ENCODE measurements at regions not wholly inside any gene's neighbourhood (a gene's known extent, or its start where the extent isn't known, plus 50 kb on each side); places are given as distances from the start of the nearest gene placed in this dataset.

- H3K9me3 Mint-ChIP-seq (ENCODE audit: unreplicated experiment), result no peaks in the 10 kb centered on the region
- Histone ChIP-seq H3K4me2 (ENCODE audit: low read length) (no peak overlapping the region), H3K9ac (ENCODE audit: low read length) (no peak overlapping the region), H3K9me3 (ENCODE audit: insufficient read depth, low read depth, low read length) (no peaks in the 10 kb centered on the region), H3K4me1 (ENCODE audit: insufficient read depth, low read length) (no peaks in the 10 kb centered on the region), H3K79me2 (ENCODE audit: insufficient read depth, low read length) (no peaks in the 10 kb centered on the region), H3K36me3 (ENCODE audit: insufficient read depth, low read length) (no peaks in the 10 kb centered on the region), H4K20me1 (ENCODE audit: insufficient read depth, low read length) (no peaks in the 10 kb centered on the region), H3K4me3 (ENCODE audit: insufficient read depth, low read depth, low read length) (no peak overlapping the region), H3K27ac (ENCODE audit: low read depth, low read length) (no peak overlapping the region), H2AFZ (ENCODE audit: low read depth, low read length) (no peak overlapping the region), H3K27me3 (ENCODE audit: insufficient read depth, low read length) (no peaks in the 10 kb centered on the region)
- FAIRE-seq (no peak), DNase-seq (ENCODE audit: low read depth) (peak; percentile 8)
- no peak overlapping the region for H3K4me3 Mint-ChIP-seq (ENCODE audit: unreplicated experiment)
- peaks cover 3% of the 10 kb centered on the region for H3K4me1 Mint-ChIP-seq (ENCODE audit: low read depth, unreplicated experiment)
- no peaks in the 10 kb centered on the region for H3K27me3 Mint-ChIP-seq (ENCODE audit: low read depth, unreplicated experiment)
- no peak overlapping the region for H3K27ac Mint-ChIP-seq (ENCODE audit: unreplicated experiment)
- TF ChIP-seq EZH2 (IDR thresholded peaks at IDR 0.05; ENCODE audit: insufficient read depth, low read length) (no peak), CTCF (IDR thresholded peaks at IDR 0.05; ENCODE audit: insufficient read depth, low read depth, low read length) (no peak)
- no peaks in the 10 kb centered on the region for H3K36me3 Mint-ChIP-seq (ENCODE audit: low read depth, unreplicated experiment)
Observed at GRCh38 chr3:145971186-145971585, 189.8 kb downstream of the PLOD2 start.

- Histone ChIP-seq H3K9ac (ENCODE audit: low read length) (no peak overlapping the region), H3K4me1 (ENCODE audit: insufficient read depth, low read length) (no peaks in the 10 kb centered on the region), H2AFZ (ENCODE audit: low read depth, low read length) (no peak overlapping the region), H3K9me3 (ENCODE audit: insufficient read depth, low read depth, low read length) (no peaks in the 10 kb centered on the region), H3K27ac (ENCODE audit: low read depth, low read length) (no peak overlapping the region), H3K4me2 (ENCODE audit: low read length) (no peak overlapping the region), H3K27me3 (ENCODE audit: insufficient read depth, low read length) (no peaks in the 10 kb centered on the region), H3K4me3 (ENCODE audit: insufficient read depth, low read depth, low read length) (no peak overlapping the region), H4K20me1 (ENCODE audit: insufficient read depth, low read length) (no peaks in the 10 kb centered on the region), H3K79me2 (ENCODE audit: insufficient read depth, low read length) (no peaks in the 10 kb centered on the region), H3K36me3 (ENCODE audit: insufficient read depth, low read length) (no peaks in the 10 kb centered on the region)
- Mint-ChIP-seq H3K36me3 (ENCODE audit: low read depth, unreplicated experiment) (no peaks in the 10 kb centered on the region), H3K27ac (ENCODE audit: unreplicated experiment) (no peak overlapping the region), H3K4me3 (ENCODE audit: unreplicated experiment) (no peak overlapping the region), H3K27me3 (ENCODE audit: low read depth, unreplicated experiment) (no peaks in the 10 kb centered on the region), H3K9me3 (ENCODE audit: unreplicated experiment) (no peaks in the 10 kb centered on the region), H3K4me1 (ENCODE audit: low read depth, unreplicated experiment) (peaks cover 2% of the 10 kb centered on the region)
- FAIRE-seq (no peak), DNase-seq (ENCODE audit: low read depth) (no peak)
- TF ChIP-seq CTCF (IDR thresholded peaks at IDR 0.05; ENCODE audit: insufficient read depth, low read depth, low read length) (no peak), EZH2 (IDR thresholded peaks at IDR 0.05; ENCODE audit: insufficient read depth, low read length) (no peak)
Observed at GRCh38 chr3:145972851-145973250, 188.1 kb downstream of the PLOD2 start.

GRCh38 chr3:145981056-145981455 lies 179.9 kb downstream of the PLOD2 start:
- Histone ChIP-seq H3K9me3 (ENCODE audit: insufficient read depth, low read depth, low read length) (peaks cover 2% of the 10 kb centered on the region), H3K4me1 (ENCODE audit: insufficient read depth, low read length) (no peaks in the 10 kb centered on the region), H3K9ac (ENCODE audit: low read length) (no peak overlapping the region), H4K20me1 (ENCODE audit: insufficient read depth, low read length) (no peaks in the 10 kb centered on the region), H3K4me2 (ENCODE audit: low read length) (no peak overlapping the region), H2AFZ (ENCODE audit: low read depth, low read length) (no peak overlapping the region), H3K27me3 (ENCODE audit: insufficient read depth, low read length) (no peaks in the 10 kb centered on the region), H3K79me2 (ENCODE audit: insufficient read depth, low read length) (no peaks in the 10 kb centered on the region), H3K27ac (ENCODE audit: low read depth, low read length) (no peak overlapping the region), H3K36me3 (ENCODE audit: insufficient read depth, low read length) (no peaks in the 10 kb centered on the region), H3K4me3 (ENCODE audit: insufficient read depth, low read depth, low read length) (no peak overlapping the region)
- DNase-seq (ENCODE audit: low read depth) (peak; percentile 50), FAIRE-seq (no peak)
- Mint-ChIP-seq H3K4me1 (ENCODE audit: low read depth, unreplicated experiment) (peaks cover 10% of the 10 kb centered on the region), H3K36me3 (ENCODE audit: low read depth, unreplicated experiment) (no peaks in the 10 kb centered on the region), H3K9me3 (ENCODE audit: unreplicated experiment) (peaks cover 2% of the 10 kb centered on the region), H3K27ac (ENCODE audit: unreplicated experiment) (peak overlapping the region; percentile 1), H3K4me3 (ENCODE audit: unreplicated experiment) (no peak overlapping the region), H3K27me3 (ENCODE audit: low read depth, unreplicated experiment) (no peaks in the 10 kb centered on the region)
- TF ChIP-seq EZH2 (IDR thresholded peaks at IDR 0.05; ENCODE audit: insufficient read depth, low read length) (no peak), CTCF (IDR thresholded peaks at IDR 0.05; ENCODE audit: insufficient read depth, low read depth, low read length) (no peak)

Data from astrocyte (in vitro differentiated cells and primary cell).